Activated T-cell treated with anti-CD3 and anti-CD28 coated beads, Interleukin-2, amount 50 U/mL, for 24 hours (primary cell): ENCODE measurements at regions not wholly inside any gene's neighbourhood (a gene's known extent, or its start where the extent isn't known, plus 50 kb on each side); places are given as distances from the start of the nearest gene placed in this dataset.

Source experiments
- DNase-seq: peaks from one replicate; pipeline ENCODE4 v3.0.0-alpha.2; 2020
- H3K27ac Mint-ChIP-seq: 2 replicates; pipeline ENCODE4 v1.8.0; 2020; ENCODE audit warnings: mild to moderate bottlenecking, mixed read lengths
- H3K27me3 Mint-ChIP-seq: 2 replicates; pipeline ENCODE4 v1.8.0; 2020; ENCODE audit warnings: mixed read lengths
- H3K36me3 Mint-ChIP-seq: 2 replicates; pipeline ENCODE4 v1.8.0; 2020; ENCODE audit warnings: low read depth, mixed read lengths
- H3K4me1 Mint-ChIP-seq: 2 replicates; pipeline ENCODE4 v1.8.0; 2020; ENCODE audit warnings: low read depth, mixed read lengths
- H3K4me3 Mint-ChIP-seq: 2 replicates; pipeline ENCODE4 v1.8.0; 2020; ENCODE audit warnings: mild to moderate bottlenecking, moderate library complexity, mixed read lengths
- H3K9me3 Mint-ChIP-seq: 2 replicates; pipeline ENCODE4 v1.8.0; 2020; ENCODE audit warnings: mixed read lengths

GRCh38 chr14:85217412-85217811 lies 312.5 kb upstream of the FLRT2 start:
- H3K4me1 Mint-ChIP-seq, result no peaks in the 10 kb centered on the region
- no peak overlapping the region for H3K4me3 Mint-ChIP-seq
- DNase-seq, result no peak
- H3K36me3 Mint-ChIP-seq, result no peaks in the 10 kb centered on the region
- H3K9me3 Mint-ChIP-seq, result peaks cover 16% of the 10 kb centered on the region
- H3K27ac Mint-ChIP-seq, result no peak overlapping the region
- H3K27me3 Mint-ChIP-seq, result no peaks in the 10 kb centered on the region

- no peaks in the 10 kb centered on the region for H3K27me3 Mint-ChIP-seq
- H3K4me1 Mint-ChIP-seq, result no peaks in the 10 kb centered on the region
- DNase-seq, result no peak
- H3K36me3 Mint-ChIP-seq, result no peaks in the 10 kb centered on the region
- H3K4me3 Mint-ChIP-seq, result no peak overlapping the region
- peaks cover 12% of the 10 kb centered on the region for H3K9me3 Mint-ChIP-seq
- H3K27ac Mint-ChIP-seq, result no peak overlapping the region
Measured at GRCh38 chr14:85218982-85219381, 311.0 kb upstream of the FLRT2 start.

GRCh38 chr14:85221832-85222231 lies 308.1 kb upstream of the FLRT2 start:
- no peak for DNase-seq
- Mint-ChIP-seq H3K4me1 (no peaks in the 10 kb centered on the region), H3K36me3 (no peaks in the 10 kb centered on the region), H3K27ac (no peak overlapping the region), H3K4me3 (no peak overlapping the region), H3K9me3 (peaks cover 13% of the 10 kb centered on the region), H3K27me3 (no peaks in the 10 kb centered on the region)

- peaks cover 13% of the 10 kb centered on the region for H3K9me3 Mint-ChIP-seq
- DNase-seq, result no peak
- H3K27ac Mint-ChIP-seq, result no peak overlapping the region
- no peaks in the 10 kb centered on the region for H3K27me3 Mint-ChIP-seq
- no peaks in the 10 kb centered on the region for H3K36me3 Mint-ChIP-seq
- H3K4me1 Mint-ChIP-seq, result no peaks in the 10 kb centered on the region
- H3K4me3 Mint-ChIP-seq, result no peak overlapping the region
Measured at GRCh38 chr14:85222341-85222740, 307.6 kb upstream of the FLRT2 start.

DNA sequence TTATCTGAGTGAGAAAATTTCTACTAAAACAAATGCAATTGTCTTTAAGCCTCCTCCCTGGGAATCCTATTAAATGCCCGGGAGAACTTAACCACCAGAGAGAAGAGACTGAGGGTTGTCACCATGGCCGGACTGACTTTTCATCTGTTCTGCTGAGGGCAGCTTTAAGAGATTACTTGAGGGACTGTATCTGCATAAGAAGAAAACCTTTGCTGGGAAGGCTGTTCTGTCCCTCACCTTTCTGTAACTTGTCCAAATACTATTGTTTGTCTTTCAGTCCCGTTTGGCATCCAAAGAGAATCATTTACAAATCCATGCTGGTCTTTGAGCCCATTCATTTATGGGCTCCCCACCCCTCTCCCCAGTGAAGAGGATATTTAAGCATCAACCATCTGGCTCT lies 306.3 kb upstream of the FLRT2 start:
- Mint-ChIP-seq H3K36me3 (no peaks in the 10 kb centered on the region), H3K4me3 (no peak overlapping the region), H3K27ac (no peak overlapping the region), H3K9me3 (peaks cover 13% of the 10 kb centered on the region), H3K4me1 (no peaks in the 10 kb centered on the region), H3K27me3 (no peaks in the 10 kb centered on the region)
- no peak for DNase-seq

DNA sequence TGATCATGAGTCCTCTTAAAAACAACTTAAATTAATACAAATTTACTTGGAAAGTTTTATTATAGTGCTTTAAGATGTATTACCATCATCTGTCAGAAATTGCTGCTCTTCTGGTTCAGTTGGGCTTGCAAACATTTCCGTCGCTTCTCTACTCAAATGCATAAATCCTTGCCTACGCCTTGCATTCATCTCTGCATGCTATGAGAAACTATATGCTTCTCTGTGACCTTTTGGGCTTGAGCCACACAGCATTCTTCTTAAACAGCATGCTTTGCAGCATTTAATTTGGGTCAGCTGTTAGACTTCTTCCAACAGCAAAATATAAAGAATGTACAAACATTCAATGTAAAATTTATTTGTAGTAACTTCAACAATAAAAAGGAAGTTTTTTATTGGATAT lies 305.7 kb upstream of the FLRT2 start:
- no peaks in the 10 kb centered on the region for H3K4me1 Mint-ChIP-seq
- no peak overlapping the region for H3K27ac Mint-ChIP-seq
- H3K4me3 Mint-ChIP-seq, result no peak overlapping the region
- no peaks in the 10 kb centered on the region for H3K27me3 Mint-ChIP-seq
- H3K9me3 Mint-ChIP-seq, result peaks cover 19% of the 10 kb centered on the region
- H3K36me3 Mint-ChIP-seq, result no peaks in the 10 kb centered on the region
- DNase-seq, result no peak

GRCh38 chr14:85233756-85234155 lies 296.2 kb upstream of the FLRT2 start:
- Mint-ChIP-seq H3K4me1 (no peaks in the 10 kb centered on the region), H3K27me3 (no peaks in the 10 kb centered on the region), H3K36me3 (no peaks in the 10 kb centered on the region), H3K9me3 (peaks cover 14% of the 10 kb centered on the region), H3K27ac (no peak overlapping the region), H3K4me3 (no peak overlapping the region)
- DNase-seq, result no peak

GRCh38 chr14:85234156-85235025 lies 295.6 kb upstream of the FLRT2 start:
- Mint-ChIP-seq H3K36me3 (no peaks in the 10 kb centered on the region), H3K4me1 (no peaks in the 10 kb centered on the region), H3K9me3 (peaks cover 8% of the 10 kb centered on the region), H3K4me3 (no peak overlapping the region), H3K27me3 (no peaks in the 10 kb centered on the region), H3K27ac (no peak overlapping the region)
- no peak for DNase-seq

- peaks cover 5% of the 10 kb centered on the region for H3K9me3 Mint-ChIP-seq
- H3K4me1 Mint-ChIP-seq, result no peaks in the 10 kb centered on the region
- no peaks in the 10 kb centered on the region for H3K27me3 Mint-ChIP-seq
- no peak for DNase-seq
- H3K27ac Mint-ChIP-seq, result no peak overlapping the region
- H3K4me3 Mint-ChIP-seq, result no peak overlapping the region
- no peaks in the 10 kb centered on the region for H3K36me3 Mint-ChIP-seq
Measured at GRCh38 chr14:85235868-85236267, 294.1 kb upstream of the FLRT2 start.

- H3K9me3 Mint-ChIP-seq, result peaks cover 5% of the 10 kb centered on the region
- no peaks in the 10 kb centered on the region for H3K36me3 Mint-ChIP-seq
- no peaks in the 10 kb centered on the region for H3K4me1 Mint-ChIP-seq
- H3K27me3 Mint-ChIP-seq, result no peaks in the 10 kb centered on the region
- DNase-seq, result no peak
- no peak overlapping the region for H3K27ac Mint-ChIP-seq
- H3K4me3 Mint-ChIP-seq, result no peak overlapping the region
Measured at GRCh38 chr14:85236296-85236695, 293.6 kb upstream of the FLRT2 start.

- Mint-ChIP-seq H3K36me3 (no peaks in the 10 kb centered on the region), H3K4me3 (no peak overlapping the region), H3K27me3 (no peaks in the 10 kb centered on the region), H3K9me3 (no peaks in the 10 kb centered on the region), H3K4me1 (no peaks in the 10 kb centered on the region), H3K27ac (no peak overlapping the region)
- no peak for DNase-seq
Measured at GRCh38 chr14:85239791-85240190, 290.2 kb upstream of the FLRT2 start.

DNA sequence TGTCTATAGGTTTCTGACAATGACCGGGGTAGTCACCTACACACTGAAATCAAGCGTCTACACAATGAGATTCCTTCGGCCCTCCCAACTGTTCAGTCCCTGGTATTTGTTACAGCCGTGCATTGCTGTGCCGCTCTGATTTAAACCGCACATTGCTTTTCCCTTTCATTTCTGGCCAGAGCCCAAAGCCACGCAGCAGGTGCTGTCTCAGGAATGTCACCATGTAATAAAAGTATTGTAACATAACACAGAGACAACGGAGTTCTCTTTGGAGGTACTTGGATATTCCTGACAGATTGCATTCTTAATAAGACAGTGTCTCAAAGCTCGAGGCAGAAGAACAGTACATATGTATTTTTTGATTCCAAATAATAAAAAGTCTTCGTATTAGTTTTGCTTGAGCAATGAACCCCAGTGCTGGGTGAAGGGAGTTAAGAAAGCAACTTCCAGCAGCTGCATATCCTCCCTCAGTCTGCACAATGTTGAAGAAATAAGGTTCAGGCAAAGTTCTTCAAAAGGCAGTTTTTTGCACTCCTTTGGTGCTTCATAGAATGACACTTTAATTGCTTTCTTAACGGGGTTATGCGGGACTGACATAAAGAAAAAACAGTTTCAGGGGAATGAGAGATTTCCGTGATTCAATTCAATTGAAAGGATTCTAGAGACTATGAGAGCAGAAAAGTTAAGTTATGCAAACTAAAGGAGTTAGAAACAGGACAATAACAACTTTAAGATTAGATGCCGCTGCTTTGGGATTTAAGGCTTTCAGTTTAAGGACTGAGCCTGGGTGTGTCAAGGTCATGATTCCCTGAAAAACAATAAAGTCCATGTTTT lies 288.7 kb upstream of the FLRT2 start:
- Mint-ChIP-seq H3K4me3 (no peak overlapping the region), H3K4me1 (no peaks in the 10 kb centered on the region)

DNA sequence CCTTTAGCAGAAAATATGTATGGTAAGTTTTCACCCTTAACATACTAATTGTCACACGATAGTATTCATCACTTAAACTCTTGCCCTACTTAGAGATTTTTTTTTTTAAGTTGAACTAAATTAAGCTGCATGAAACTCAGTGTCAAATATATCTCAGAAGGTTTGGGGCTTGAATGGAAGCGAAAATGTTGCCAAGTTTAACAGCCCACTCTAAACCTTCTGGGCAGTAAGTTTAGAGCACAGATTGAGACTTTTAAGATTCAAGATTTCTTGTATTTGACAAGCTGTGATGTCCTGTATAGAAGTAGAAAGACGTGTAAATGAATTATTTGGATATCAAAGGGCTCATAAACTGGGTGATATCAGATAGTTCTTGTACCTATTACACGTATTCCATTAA lies 287.3 kb upstream of the FLRT2 start:
- no peaks in the 10 kb centered on the region for H3K36me3 Mint-ChIP-seq
- H3K9me3 Mint-ChIP-seq, result no peaks in the 10 kb centered on the region
- H3K4me3 Mint-ChIP-seq, result no peak overlapping the region
- H3K27ac Mint-ChIP-seq, result no peak overlapping the region
- DNase-seq, result no peak
- H3K27me3 Mint-ChIP-seq, result no peaks in the 10 kb centered on the region
- no peaks in the 10 kb centered on the region for H3K4me1 Mint-ChIP-seq

More for the DNA sequence above, 288.7 kb upstream of the FLRT2 start:
- H3K36me3 Mint-ChIP-seq, result no peaks in the 10 kb centered on the region
- DNase-seq, result no peak
- H3K9me3 Mint-ChIP-seq, result no peaks in the 10 kb centered on the region
- no peaks in the 10 kb centered on the region for H3K27me3 Mint-ChIP-seq
- H3K27ac Mint-ChIP-seq, result no peak overlapping the region

GRCh38 chr14:85243321-85243720 lies 286.6 kb upstream of the FLRT2 start:
- Mint-ChIP-seq H3K27me3 (no peaks in the 10 kb centered on the region), H3K4me1 (no peaks in the 10 kb centered on the region), H3K4me3 (no peak overlapping the region), H3K27ac (no peak overlapping the region), H3K9me3 (peaks cover 2% of the 10 kb centered on the region), H3K36me3 (no peaks in the 10 kb centered on the region)
- DNase-seq, result no peak

GRCh38 chr14:85247071-85247470 lies 282.9 kb upstream of the FLRT2 start:
- H3K27ac Mint-ChIP-seq, result no peak overlapping the region

More at GRCh38 chr14:85247071-85247470, 282.9 kb upstream of the FLRT2 start:
- H3K9me3 Mint-ChIP-seq, result peaks cover 2% of the 10 kb centered on the region
- H3K4me1 Mint-ChIP-seq, result no peaks in the 10 kb centered on the region
- no peak for DNase-seq
- H3K4me3 Mint-ChIP-seq, result no peak overlapping the region
- H3K27me3 Mint-ChIP-seq, result no peaks in the 10 kb centered on the region
- no peaks in the 10 kb centered on the region for H3K36me3 Mint-ChIP-seq
